ENCODE measurements at regions not wholly inside any gene's neighbourhood (a gene's known extent, or its start where the extent isn't known, plus 50 kb on each side); places are given as distances from the start of the nearest gene placed in this dataset.
"Not testable (repeated sequence)": the region's sequence is repeated elsewhere in the genome, so short reads cannot be mapped to it uniquely, and the experiment has no call there.

GRCh38 chr21:6123224-6123623, 4398.2 kb upstream of the TPTE start:
- not testable (repeated sequence) for TF ChIP-seq CTCF (IDR thresholded peaks at IDR 0.05; ENCODE audit: insufficient read depth, low read length); POLR2AphosphoS5 (IDR thresholded peaks at IDR 0.05; ENCODE audit: low read depth); GABPA (IDR thresholded peaks at IDR 0.05; ENCODE audit: low read depth)
